ENCODE measurements at regions not wholly inside any gene's neighbourhood (a gene's known extent, or its start where the extent isn't known, plus 50 kb on each side); places are given as distances from the start of the nearest gene placed in this dataset.

GRCh38 chr13:112183532-112184090, 116.7 kb downstream of the SOX1 start:
- TF ChIP-seq ZBTB33 (IDR thresholded peaks at IDR 0.05; ENCODE audit: extremely low read depth, insufficient replicate concordance, low read length) (no peak), POLR2AphosphoS5 (IDR thresholded peaks at IDR 0.05; ENCODE audit: low read depth, low read length) (no peak), ZFX (IDR thresholded peaks at IDR 0.05) (no peak), JUND (IDR thresholded peaks at IDR 0.05) (no peak), ZNF274 (IDR thresholded peaks at IDR 0.05; ENCODE audit: low read depth, low read length) (no peak), CTCF (IDR thresholded peaks at IDR 0.05 in 2 of 3, conservative IDR thresholded peaks at IDR 0.05 in 1 of 3; ENCODE audit: borderline replicate concordance in 1 of 3, insufficient read depth in 1 of 3, low read depth in 2 of 3, low read length in 2 of 3) (no peak)
- Histone ChIP-seq H3K27me3 (ENCODE audit: insufficient read depth, low read length) (peaks cover 17% of the 10 kb centered on the region), H3K4me1 (ENCODE audit: control insufficient read depth in 1 of 2, insufficient read depth in 2 of 2, low read length in 2 of 2) (no peaks in the 10 kb centered on the region), H3K36me3 (ENCODE audit: control insufficient read depth in 1 of 2, insufficient read depth in 2 of 2, low read length in 2 of 2) (no peaks in the 10 kb centered on the region), H3K9me2 (ENCODE audit: insufficient read depth) (no peaks in the 10 kb centered on the region), H4K20me1 (ENCODE audit: insufficient read depth) (no peaks in the 10 kb centered on the region), H3K9ac (ENCODE audit: low read length) (no peak overlapping the region), H3K9me3 (ENCODE audit: control insufficient read depth in 1 of 2, insufficient read depth in 1 of 2, low read depth in 1 of 2, low read length in 2 of 2) (no peaks in the 10 kb centered on the region), H3K27ac (ENCODE audit: low read depth, low read length) (no peak overlapping the region), H3K4me2 (ENCODE audit: low read length) (no peak overlapping the region), H3K4me3 (replicated peaks in 1 of 2; ENCODE audit: low read depth in 1 of 2, low read length in 2 of 2) (no peak overlapping the region), H2AFZ (ENCODE audit: low read depth, low read length, poor library complexity, severe bottlenecking) (no peak overlapping the region), H3K79me2 (ENCODE audit: insufficient read depth, low read length) (no peaks in the 10 kb centered on the region)
- intact Hi-C loops (cut with micrococcal nuclease), result no loop called here
- ChIA-PET RAD21 (ENCODE audit: low non-redundant PET in 1 of 2, low total read pairs in 2 of 2, uncharacterized antibody in 2 of 2, unreplicated experiment in 2 of 2) (no interaction called here), POLR2A (no interaction called here), CTCF (no interaction called here)
- DNase-seq (ENCODE audit: low read depth, low spot score) (no peak), ATAC-seq (no peak)
- BruUV-seq (replicated peaks), result no TSS peak
